ENCODE measurements at regions not wholly inside any gene's neighbourhood (a gene's known extent, or its start where the extent isn't known, plus 50 kb on each side); places are given as distances from the start of the nearest gene placed in this dataset.

GRCh38 chr13:61170856-61171255, 244.8 kb downstream of the PCDH20 start:
- no peak overlapping the region for H3K4me3 ChIP-seq (ENCODE audit: extremely low read depth, insufficient read depth, low read length, poor library complexity, severe bottlenecking)
- no peaks in the 10 kb centered on the region for H3K9me3 ChIP-seq (ENCODE audit: control insufficient read depth, low read length)
- H3K4me1 ChIP-seq (ENCODE audit: control insufficient read depth, insufficient read depth, low read length, poor library complexity, severe bottlenecking): no peaks in the 10 kb centered on the region
- no peak overlapping the region for H3K27ac ChIP-seq (ENCODE audit: low read depth, low read length, severe bottlenecking)
- no peaks in the 10 kb centered on the region for H3K36me3 ChIP-seq (ENCODE audit: control insufficient read depth, insufficient read depth, low read length)

GRCh38 chr13:61162636-61163035, 253.0 kb downstream of the PCDH20 start:
- no peaks in the 10 kb centered on the region for H3K9me3 ChIP-seq (ENCODE audit: control insufficient read depth, low read length)
- WGBS, 2 experiments (ENCODE audit: insufficient coverage in 2 of 2): no CpG with 5 or more reads among the region's 1 CpG
- no peaks in the 10 kb centered on the region for H3K36me3 ChIP-seq (ENCODE audit: control insufficient read depth, insufficient read depth, low read length)
- no peak overlapping the region for H3K27ac ChIP-seq (ENCODE audit: low read depth, low read length, severe bottlenecking)
- no peak overlapping the region for H3K4me3 ChIP-seq (ENCODE audit: extremely low read depth, insufficient read depth, low read length, poor library complexity, severe bottlenecking)
- no peaks in the 10 kb centered on the region for H3K4me1 ChIP-seq (ENCODE audit: control insufficient read depth, insufficient read depth, low read length, poor library complexity, severe bottlenecking)

GRCh38 chr13:61162106-61162505, 253.5 kb downstream of the PCDH20 start:
- 86 to 88% methylated on average over 1 to 3 of the region's 3 CpGs for WGBS, 2 experiments (ENCODE audit: insufficient coverage in 2 of 2)
- H3K9me3 ChIP-seq (ENCODE audit: control insufficient read depth, low read length): no peaks in the 10 kb centered on the region
- no peaks in the 10 kb centered on the region for H3K36me3 ChIP-seq (ENCODE audit: control insufficient read depth, insufficient read depth, low read length)
- no peak overlapping the region for H3K27ac ChIP-seq (ENCODE audit: low read depth, low read length, severe bottlenecking)
- no peaks in the 10 kb centered on the region for H3K4me1 ChIP-seq (ENCODE audit: control insufficient read depth, insufficient read depth, low read length, poor library complexity, severe bottlenecking)
- H3K4me3 ChIP-seq (ENCODE audit: extremely low read depth, insufficient read depth, low read length, poor library complexity, severe bottlenecking): no peak overlapping the region

- Histone ChIP-seq H3K4me3 (ENCODE audit: extremely low read depth, insufficient read depth, low read length, poor library complexity, severe bottlenecking) (no peak overlapping the region), H3K36me3 (ENCODE audit: control insufficient read depth, insufficient read depth, low read length) (no peaks in the 10 kb centered on the region), H3K27ac (ENCODE audit: low read depth, low read length, severe bottlenecking) (no peak overlapping the region), H3K4me1 (ENCODE audit: control insufficient read depth, insufficient read depth, low read length, poor library complexity, severe bottlenecking) (no peaks in the 10 kb centered on the region), H3K9me3 (ENCODE audit: control insufficient read depth, low read length) (no peaks in the 10 kb centered on the region)
- WGBS, 2 experiments (ENCODE audit: insufficient coverage in 2 of 2): no CpG with 5 or more reads among the region's 1 CpG
Observed at GRCh38 chr13:61156753-61157152, 258.9 kb downstream of the PCDH20 start.

GRCh38 chr13:61151062-61151461, 264.6 kb downstream of the PCDH20 start:
- peaks cover 4% of the 10 kb centered on the region for H3K9me3 ChIP-seq (ENCODE audit: control insufficient read depth, low read length)
- no peaks in the 10 kb centered on the region for H3K4me1 ChIP-seq (ENCODE audit: control insufficient read depth, insufficient read depth, low read length, poor library complexity, severe bottlenecking)
- H3K27ac ChIP-seq (ENCODE audit: low read depth, low read length, severe bottlenecking): no peak overlapping the region
- no peak overlapping the region for H3K4me3 ChIP-seq (ENCODE audit: extremely low read depth, insufficient read depth, low read length, poor library complexity, severe bottlenecking)
- H3K36me3 ChIP-seq (ENCODE audit: control insufficient read depth, insufficient read depth, low read length): no peaks in the 10 kb centered on the region

GRCh38 chr13:61149331-61149730, 266.3 kb downstream of the PCDH20 start:
- no peaks in the 10 kb centered on the region for H3K36me3 ChIP-seq (ENCODE audit: control insufficient read depth, insufficient read depth, low read length)
- no peak overlapping the region for H3K27ac ChIP-seq (ENCODE audit: low read depth, low read length, severe bottlenecking)

GRCh38 chr13:61148691-61149315, 266.8 kb downstream of the PCDH20 start:
- Histone ChIP-seq H3K9me3 (ENCODE audit: control insufficient read depth, low read length) (peaks cover 13% of the 10 kb centered on the region), H3K27ac (ENCODE audit: low read depth, low read length, severe bottlenecking) (no peak overlapping the region), H3K36me3 (ENCODE audit: control insufficient read depth, insufficient read depth, low read length) (no peaks in the 10 kb centered on the region), H3K4me1 (ENCODE audit: control insufficient read depth, insufficient read depth, low read length, poor library complexity, severe bottlenecking) (no peaks in the 10 kb centered on the region), H3K4me3 (ENCODE audit: extremely low read depth, insufficient read depth, low read length, poor library complexity, severe bottlenecking) (no peak overlapping the region)
- WGBS, 2 experiments (ENCODE audit: insufficient coverage in 2 of 2): 91 to 93% methylated on average over 2 to 3 of the region's 6 CpGs

More at GRCh38 chr13:61149331-61149730, 266.3 kb downstream of the PCDH20 start:
- no peaks in the 10 kb centered on the region for H3K4me1 ChIP-seq (ENCODE audit: control insufficient read depth, insufficient read depth, low read length, poor library complexity, severe bottlenecking)
- peaks cover 13% of the 10 kb centered on the region for H3K9me3 ChIP-seq (ENCODE audit: control insufficient read depth, low read length)
- no peak overlapping the region for H3K4me3 ChIP-seq (ENCODE audit: extremely low read depth, insufficient read depth, low read length, poor library complexity, severe bottlenecking)

- H3K4me1 ChIP-seq (ENCODE audit: control insufficient read depth, insufficient read depth, low read length, poor library complexity, severe bottlenecking): no peaks in the 10 kb centered on the region
- no peaks in the 10 kb centered on the region for H3K36me3 ChIP-seq (ENCODE audit: control insufficient read depth, insufficient read depth, low read length)
- no peak overlapping the region for H3K27ac ChIP-seq (ENCODE audit: low read depth, low read length, severe bottlenecking)
- WGBS, 2 experiments (ENCODE audit: insufficient coverage in 2 of 2): 86% methylated on average over 1 of the region's 1 CpG; no CpG with 5 or more reads in 1 of the 2 experiments
- H3K4me3 ChIP-seq (ENCODE audit: extremely low read depth, insufficient read depth, low read length, poor library complexity, severe bottlenecking): no peak overlapping the region
- H3K9me3 ChIP-seq (ENCODE audit: control insufficient read depth, low read length): peaks cover 13% of the 10 kb centered on the region
Observed at GRCh38 chr13:61148211-61148610, 267.4 kb downstream of the PCDH20 start.

- Histone ChIP-seq H3K4me3 (ENCODE audit: extremely low read depth, insufficient read depth, low read length, poor library complexity, severe bottlenecking) (no peak overlapping the region), H3K4me1 (ENCODE audit: control insufficient read depth, insufficient read depth, low read length, poor library complexity, severe bottlenecking) (no peaks in the 10 kb centered on the region), H3K36me3 (ENCODE audit: control insufficient read depth, insufficient read depth, low read length) (no peaks in the 10 kb centered on the region), H3K9me3 (ENCODE audit: control insufficient read depth, low read length) (peaks cover 13% of the 10 kb centered on the region), H3K27ac (ENCODE audit: low read depth, low read length, severe bottlenecking) (no peak overlapping the region)
- WGBS, 2 experiments (ENCODE audit: insufficient coverage in 2 of 2): no CpG with 5 or more reads among the region's 1 CpG
Observed at GRCh38 chr13:61146571-61146970, 269.1 kb downstream of the PCDH20 start.

GRCh38 chr13:61146158-61146557, 269.5 kb downstream of the PCDH20 start:
- Histone ChIP-seq H3K9me3 (ENCODE audit: control insufficient read depth, low read length) (peaks cover 13% of the 10 kb centered on the region), H3K36me3 (ENCODE audit: control insufficient read depth, insufficient read depth, low read length) (no peaks in the 10 kb centered on the region), H3K4me1 (ENCODE audit: control insufficient read depth, insufficient read depth, low read length, poor library complexity, severe bottlenecking) (no peaks in the 10 kb centered on the region), H3K4me3 (ENCODE audit: extremely low read depth, insufficient read depth, low read length, poor library complexity, severe bottlenecking) (no peak overlapping the region), H3K27ac (ENCODE audit: low read depth, low read length, severe bottlenecking) (no peak overlapping the region)
- 96 to 100% methylated on average over 2 to 3 of the region's 4 CpGs for WGBS, 2 experiments (ENCODE audit: insufficient coverage in 2 of 2)

- H3K4me3 ChIP-seq (ENCODE audit: extremely low read depth, insufficient read depth, low read length, poor library complexity, severe bottlenecking): no peak overlapping the region
- H3K36me3 ChIP-seq (ENCODE audit: control insufficient read depth, insufficient read depth, low read length): no peaks in the 10 kb centered on the region
- peaks cover 13% of the 10 kb centered on the region for H3K9me3 ChIP-seq (ENCODE audit: control insufficient read depth, low read length)
- no peaks in the 10 kb centered on the region for H3K4me1 ChIP-seq (ENCODE audit: control insufficient read depth, insufficient read depth, low read length, poor library complexity, severe bottlenecking)
- WGBS, 2 experiments (ENCODE audit: insufficient coverage in 2 of 2): 67 to 77% methylated on average over 2 of the region's 2 CpGs
- H3K27ac ChIP-seq (ENCODE audit: low read depth, low read length, severe bottlenecking): no peak overlapping the region
Observed at GRCh38 chr13:61144834-61145593, 270.6 kb downstream of the PCDH20 start.

Measured in mesodermal cell (in vitro differentiated cells).